LNCaP clone FGC (cell line): ENCODE measurements at regions not wholly inside any gene's neighbourhood (a gene's known extent, or its start where the extent isn't known, plus 50 kb on each side); places are given as distances from the start of the nearest gene placed in this dataset.

Source experiments
- DNase-seq: peaks from one replicate; pipeline ENCODE4 v3.0.0-alpha.2; 2011; ENCODE audit warnings: low read depth
- H3K4me3 ChIP-seq: 2 replicates; pipeline ENCODE4 v1.5.1; 2011; ENCODE audit warnings: mild to moderate bottlenecking, low read depth, low read length, control low read depth
- CTCF ChIP-seq: IDR thresholded peaks from 2 replicates; pipeline ENCODE4 v1.5.1; 2012; ENCODE audit warnings: mild to moderate bottlenecking; ENCODE audit not compliant: control insufficient read depth, insufficient read depth; ENCODE audit errors: extremely low read depth

GRCh38 chr1:177561436-177561835 lies 390.7 kb downstream of the BRINP2 start:
- H3K4me3 ChIP-seq, result no peak overlapping the region
- no peak for DNase-seq

GRCh38 chr1:177558372-177558771 lies 387.6 kb downstream of the BRINP2 start:
- DNase-seq, result no peak

More at GRCh38 chr1:177561436-177561835, 390.7 kb downstream of the BRINP2 start:
- no peak for TF ChIP-seq CTCF

GRCh38 chr1:177556163-177556562 lies 385.4 kb downstream of the BRINP2 start:
- no peak for TF ChIP-seq CTCF
- DNase-seq, result no peak
- H3K4me3 ChIP-seq, result no peak overlapping the region

More at GRCh38 chr1:177558372-177558771, 387.6 kb downstream of the BRINP2 start:
- H3K4me3 ChIP-seq, result no peak overlapping the region
- no peak for TF ChIP-seq CTCF

GRCh38 chr1:177547200-177547599 lies 376.4 kb downstream of the BRINP2 start:
- DNase-seq, result no peak
- no peak for TF ChIP-seq CTCF
- H3K4me3 ChIP-seq, result no peak overlapping the region

- H3K4me3 ChIP-seq, result no peak overlapping the region
- DNase-seq, result no peak
- no peak for TF ChIP-seq CTCF
Observed at GRCh38 chr1:177546346-177546745, 375.6 kb downstream of the BRINP2 start.

- no peak for TF ChIP-seq CTCF
- no peak overlapping the region for H3K4me3 ChIP-seq
- no peak for DNase-seq
Observed at GRCh38 chr1:177526201-177526600, 355.4 kb downstream of the BRINP2 start.

- TF ChIP-seq CTCF, result no peak
- DNase-seq, result no peak
- H3K4me3 ChIP-seq, result no peak overlapping the region
Observed at GRCh38 chr1:177525176-177525575, 354.4 kb downstream of the BRINP2 start.
